ENCODE measurements at regions not wholly inside any gene's neighbourhood (a gene's known extent, or its start where the extent isn't known, plus 50 kb on each side); places are given as distances from the start of the nearest gene placed in this dataset.

DNA sequence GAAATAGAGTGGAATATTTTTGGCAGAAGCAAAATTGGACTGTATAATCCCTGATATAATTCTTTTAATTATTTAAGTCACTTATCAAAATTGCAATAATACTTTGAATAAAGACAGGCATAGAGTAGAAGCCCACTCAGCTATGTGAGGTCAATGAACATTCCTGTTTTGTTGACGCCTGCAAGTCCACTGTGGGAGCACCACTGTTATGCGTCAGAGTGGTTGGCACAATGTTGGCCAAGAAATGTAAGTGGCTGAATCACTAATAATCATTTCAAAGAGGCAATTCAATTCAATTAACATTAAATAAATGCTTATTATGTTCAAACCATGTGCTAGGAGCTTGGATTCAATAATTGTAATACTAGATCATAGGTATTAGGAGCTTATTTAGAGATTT is 221.0 kb downstream of the SPCS3 start:
- no peaks in the 10 kb centered on the region for H3K9me3 Mint-ChIP-seq
- no peak for DNase-seq (ENCODE audit: low spot score in 2 of 2, unreplicated experiment in 2 of 2)
- no peak overlapping the region for H3K27ac Mint-ChIP-seq

GRCh38 chr4:176545872-176546271 is 226.1 kb downstream of the SPCS3 start:
- Mint-ChIP-seq H3K27me3 (ENCODE audit: low read depth) (peaks cover 3% of the 10 kb centered on the region), H3K9me3 (no peaks in the 10 kb centered on the region), H3K36me3 (no peaks in the 10 kb centered on the region), H3K27ac (no peak overlapping the region), H3K4me3 (no peak overlapping the region), H3K4me1 (peaks cover 12% of the 10 kb centered on the region)
- DNase-seq (ENCODE audit: low spot score in 2 of 2, unreplicated experiment in 2 of 2): no peak
- TF ChIP-seq CTCF (IDR thresholded peaks at IDR 0.05; ENCODE audit: unreplicated experiment): no peak

More for the DNA sequence above, 221.0 kb downstream of the SPCS3 start:
- no peaks in the 10 kb centered on the region for H3K36me3 Mint-ChIP-seq
- H3K27me3 Mint-ChIP-seq (ENCODE audit: low read depth): no peaks in the 10 kb centered on the region
- peaks cover 18% of the 10 kb centered on the region for H3K4me1 Mint-ChIP-seq
- H3K4me3 Mint-ChIP-seq: no peak overlapping the region
- TF ChIP-seq CTCF (IDR thresholded peaks at IDR 0.05; ENCODE audit: unreplicated experiment): no peak

DNA sequence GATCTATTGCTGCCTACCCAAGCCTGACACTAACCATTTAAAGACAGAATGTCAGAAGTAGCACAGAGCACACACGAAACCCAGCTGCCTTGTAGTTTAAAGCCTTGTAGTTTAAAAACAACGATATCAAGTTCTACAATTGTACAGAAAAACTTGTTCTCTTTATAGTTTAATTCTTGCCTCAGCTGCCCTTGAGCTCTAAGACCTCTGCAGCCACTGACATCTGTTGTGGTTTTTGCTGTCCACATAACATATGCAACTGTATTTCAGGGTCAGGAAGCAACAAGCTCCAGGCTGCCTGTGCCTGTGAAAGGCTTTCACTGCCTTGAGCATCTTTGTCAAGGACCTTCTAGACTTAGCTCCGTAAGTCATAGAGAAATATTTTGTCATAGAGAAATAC is 227.2 kb downstream of the SPCS3 start:
- H3K27me3 Mint-ChIP-seq (ENCODE audit: low read depth): peaks cover 3% of the 10 kb centered on the region
- no peak overlapping the region for H3K4me3 Mint-ChIP-seq
- H3K4me1 Mint-ChIP-seq: peaks cover 3% of the 10 kb centered on the region
- no peak for TF ChIP-seq CTCF (IDR thresholded peaks at IDR 0.05; ENCODE audit: unreplicated experiment)
- H3K36me3 Mint-ChIP-seq: no peaks in the 10 kb centered on the region
- no peak for DNase-seq (ENCODE audit: low spot score in 2 of 2, unreplicated experiment in 2 of 2)
- H3K27ac Mint-ChIP-seq: no peak overlapping the region
- peaks cover 1% of the 10 kb centered on the region for H3K9me3 Mint-ChIP-seq

DNA sequence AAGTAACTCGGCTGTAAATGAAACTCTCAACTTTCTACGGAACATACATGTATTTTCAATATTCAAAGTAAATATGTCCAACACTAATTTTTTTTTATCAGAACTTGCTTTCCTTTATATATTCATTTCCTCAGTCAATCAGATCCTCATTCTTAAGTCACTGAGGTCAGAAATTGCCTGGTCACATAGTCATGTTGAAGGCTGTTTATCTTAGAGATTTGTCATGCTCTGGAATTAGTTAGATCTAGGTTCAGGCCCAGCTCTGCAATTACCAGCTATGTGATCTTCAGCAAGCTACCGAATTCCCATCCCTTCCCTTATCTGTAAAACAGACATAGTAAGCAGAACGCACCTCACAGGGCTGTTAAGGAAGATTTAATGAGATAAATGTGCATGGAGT is 228.8 kb downstream of the SPCS3 start:
- peaks cover 3% of the 10 kb centered on the region for H3K4me1 Mint-ChIP-seq
- no peak for TF ChIP-seq CTCF (IDR thresholded peaks at IDR 0.05; ENCODE audit: unreplicated experiment)
- no peak for DNase-seq (ENCODE audit: low spot score in 2 of 2, unreplicated experiment in 2 of 2)
- H3K36me3 Mint-ChIP-seq: no peaks in the 10 kb centered on the region
- H3K4me3 Mint-ChIP-seq: no peak overlapping the region
- H3K27me3 Mint-ChIP-seq (ENCODE audit: low read depth): peaks cover 3% of the 10 kb centered on the region
- H3K27ac Mint-ChIP-seq: no peak overlapping the region
- peaks cover 11% of the 10 kb centered on the region for H3K9me3 Mint-ChIP-seq

- DNase-seq (ENCODE audit: low spot score in 2 of 2, unreplicated experiment in 2 of 2): no peak
- Mint-ChIP-seq H3K27ac (no peak overlapping the region), H3K27me3 (ENCODE audit: low read depth) (peaks cover 3% of the 10 kb centered on the region), H3K4me1 (peaks cover 3% of the 10 kb centered on the region), H3K9me3 (peaks cover 11% of the 10 kb centered on the region), H3K4me3 (no peak overlapping the region), H3K36me3 (no peaks in the 10 kb centered on the region)
- no peak for TF ChIP-seq CTCF (IDR thresholded peaks at IDR 0.05; ENCODE audit: unreplicated experiment)
These were observed 229.5 kb downstream of the SPCS3 start for GRCh38 chr4:176549161-176549865.
